Activated naive CD8-positive, alpha-beta T cell (primary cell): ENCODE measurements at regions not wholly inside any gene's neighbourhood (a gene's known extent, or its start where the extent isn't known, plus 50 kb on each side); places are given as distances from the start of the nearest gene placed in this dataset.

Experiments
- H3K27ac Mint-ChIP-seq: one replicate; pipeline ENCODE4 v1.8.0; 2021; ENCODE audit warnings: mixed read lengths
- H3K27me3 Mint-ChIP-seq: one replicate; pipeline ENCODE4 v1.8.0; 2021; ENCODE audit warnings: mixed read lengths
- H3K36me3 Mint-ChIP-seq: one replicate; pipeline ENCODE4 v1.8.0; 2021; ENCODE audit warnings: mixed read lengths
- H3K4me1 Mint-ChIP-seq: one replicate; pipeline ENCODE4 v1.8.0; 2021; ENCODE audit warnings: low read depth, mixed read lengths
- H3K4me3 Mint-ChIP-seq: one replicate; pipeline ENCODE4 v1.8.0; 2021; ENCODE audit warnings: mild to moderate bottlenecking, mixed read lengths
- H3K9me3 Mint-ChIP-seq: one replicate; pipeline ENCODE4 v1.8.0; 2021; ENCODE audit warnings: low read depth, mixed read lengths

DNA sequence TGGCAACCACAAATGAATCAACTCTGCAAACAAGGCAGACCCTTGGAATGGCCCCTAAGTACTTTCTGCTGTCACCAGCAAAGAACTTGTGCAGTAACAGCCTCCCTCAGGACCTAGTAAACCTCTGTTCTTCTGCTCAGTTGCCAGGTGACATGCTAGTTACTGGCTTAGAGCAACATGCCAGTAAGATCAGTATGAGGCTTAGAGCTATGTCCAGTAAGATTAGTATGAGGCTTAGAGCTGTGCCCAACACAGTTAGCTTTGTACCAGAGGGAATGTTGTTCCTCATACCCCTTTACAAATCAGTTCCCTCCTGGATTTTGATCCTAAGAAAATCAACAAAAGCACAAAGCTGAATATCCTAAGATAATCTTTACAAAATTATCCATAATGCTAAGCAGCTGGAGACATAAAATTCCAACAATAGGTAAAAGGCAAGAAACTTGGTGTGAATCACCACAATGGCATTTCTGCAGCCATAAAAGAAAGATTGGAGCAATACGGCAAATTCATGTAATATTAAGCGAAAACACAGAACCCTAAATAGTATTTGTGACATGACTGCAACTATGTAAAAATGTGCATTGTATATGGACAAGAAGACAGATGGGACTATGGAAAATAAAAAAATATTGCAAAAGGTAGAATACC is 107.3 kb upstream of the LPP start:
- no peak overlapping the region for H3K27ac Mint-ChIP-seq
- no peak overlapping the region for H3K4me3 Mint-ChIP-seq
- no peaks in the 10 kb centered on the region for H3K27me3 Mint-ChIP-seq
- H3K4me1 Mint-ChIP-seq: peaks cover 15% of the 10 kb centered on the region
- no peaks in the 10 kb centered on the region for H3K36me3 Mint-ChIP-seq
- no peaks in the 10 kb centered on the region for H3K9me3 Mint-ChIP-seq

- Mint-ChIP-seq H3K36me3 (no peaks in the 10 kb centered on the region), H3K9me3 (no peaks in the 10 kb centered on the region), H3K4me1 (peaks cover 15% of the 10 kb centered on the region), H3K27me3 (no peaks in the 10 kb centered on the region), H3K27ac (no peak overlapping the region), H3K4me3 (no peak overlapping the region)
These were observed 106.4 kb upstream of the LPP start for GRCh38 chr3:188047536-188047935.

DNA sequence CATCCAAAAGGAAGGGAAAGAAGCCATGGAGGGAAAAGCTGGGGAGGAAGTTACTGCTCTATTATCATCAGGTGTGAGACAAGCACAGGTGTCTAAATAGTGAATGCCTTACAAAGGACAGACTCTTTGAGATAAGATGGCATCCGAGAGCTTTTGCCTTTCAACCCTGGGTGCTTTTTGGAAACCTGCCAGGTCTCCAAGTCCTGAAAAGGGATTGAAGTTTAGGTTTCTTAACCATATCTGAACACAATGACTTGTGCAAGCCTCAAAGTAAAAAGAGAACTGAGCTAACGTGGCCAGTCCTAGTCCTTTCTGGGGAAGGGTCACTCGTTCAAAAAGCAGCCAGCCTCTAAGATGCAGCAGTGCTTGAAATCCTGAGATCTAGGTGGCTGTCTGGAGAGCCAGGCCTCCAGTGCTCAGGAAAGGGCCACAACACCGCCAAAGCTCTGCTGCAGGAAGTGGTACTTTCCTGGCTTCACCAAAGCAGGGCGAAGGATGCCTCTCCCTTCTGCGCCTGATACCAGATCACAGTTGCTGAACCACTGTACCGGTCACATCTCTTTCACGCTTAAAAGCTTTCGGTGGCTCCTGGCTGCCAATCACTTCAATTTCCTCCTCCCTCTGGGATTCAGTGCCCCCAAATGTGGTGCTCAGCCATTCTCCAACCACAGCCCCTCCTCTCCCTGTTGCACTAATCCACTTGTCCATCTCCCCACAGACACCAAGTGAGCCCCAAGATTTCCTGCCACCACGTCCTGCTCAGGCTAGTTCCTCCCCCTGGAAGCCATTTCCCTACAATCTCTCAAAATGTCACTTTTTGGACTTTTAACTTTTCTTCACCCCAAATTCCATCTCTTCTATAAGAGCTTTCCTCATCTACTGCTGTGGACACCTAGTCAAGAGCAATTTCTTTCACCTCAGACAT is 104.1 kb upstream of the LPP start:
- no peaks in the 10 kb centered on the region for H3K36me3 Mint-ChIP-seq
- peak overlapping the region; percentile 67 for H3K27ac Mint-ChIP-seq
- H3K4me1 Mint-ChIP-seq: peaks cover 19% of the 10 kb centered on the region
- H3K9me3 Mint-ChIP-seq: no peaks in the 10 kb centered on the region
- no peaks in the 10 kb centered on the region for H3K27me3 Mint-ChIP-seq
- peak overlapping the region; percentile 42 for H3K4me3 Mint-ChIP-seq

DNA sequence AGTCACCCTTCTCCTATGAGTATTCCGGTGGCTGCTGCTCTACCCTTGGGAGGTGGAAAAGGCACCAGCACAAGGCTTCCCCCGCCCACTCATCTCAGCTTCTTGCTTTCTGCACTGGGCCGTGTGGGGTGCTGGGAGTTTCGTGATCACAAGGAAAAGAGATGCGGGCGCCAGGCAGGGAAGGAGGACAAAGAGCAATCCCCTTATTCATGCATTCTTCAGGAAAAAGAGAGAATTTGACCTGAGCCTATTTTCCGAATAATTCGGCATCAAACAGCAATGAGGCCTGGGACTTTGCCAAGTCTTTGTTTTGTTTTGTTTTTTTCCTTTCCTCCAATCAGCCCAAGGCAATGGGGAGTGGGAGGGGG is 102.2 kb upstream of the LPP start:
- H3K4me3 Mint-ChIP-seq: no peak overlapping the region
- H3K27me3 Mint-ChIP-seq: no peaks in the 10 kb centered on the region
- no peaks in the 10 kb centered on the region for H3K36me3 Mint-ChIP-seq
- H3K27ac Mint-ChIP-seq: no peak overlapping the region
- H3K9me3 Mint-ChIP-seq: no peaks in the 10 kb centered on the region
- H3K4me1 Mint-ChIP-seq: peaks cover 19% of the 10 kb centered on the region

GRCh38 chr3:188052169-188053035 is 101.6 kb upstream of the LPP start:
- Mint-ChIP-seq H3K9me3 (no peaks in the 10 kb centered on the region), H3K4me3 (no peak overlapping the region), H3K27ac (no peak overlapping the region), H3K4me1 (peaks cover 19% of the 10 kb centered on the region), H3K36me3 (no peaks in the 10 kb centered on the region), H3K27me3 (no peaks in the 10 kb centered on the region)

GRCh38 chr3:188053036-188053340 is 101.0 kb upstream of the LPP start:
- Mint-ChIP-seq H3K4me1 (peaks cover 19% of the 10 kb centered on the region), H3K9me3 (no peaks in the 10 kb centered on the region), H3K4me3 (no peak overlapping the region), H3K36me3 (no peaks in the 10 kb centered on the region), H3K27ac (peak overlapping the region; percentile 42), H3K27me3 (no peaks in the 10 kb centered on the region)

DNA sequence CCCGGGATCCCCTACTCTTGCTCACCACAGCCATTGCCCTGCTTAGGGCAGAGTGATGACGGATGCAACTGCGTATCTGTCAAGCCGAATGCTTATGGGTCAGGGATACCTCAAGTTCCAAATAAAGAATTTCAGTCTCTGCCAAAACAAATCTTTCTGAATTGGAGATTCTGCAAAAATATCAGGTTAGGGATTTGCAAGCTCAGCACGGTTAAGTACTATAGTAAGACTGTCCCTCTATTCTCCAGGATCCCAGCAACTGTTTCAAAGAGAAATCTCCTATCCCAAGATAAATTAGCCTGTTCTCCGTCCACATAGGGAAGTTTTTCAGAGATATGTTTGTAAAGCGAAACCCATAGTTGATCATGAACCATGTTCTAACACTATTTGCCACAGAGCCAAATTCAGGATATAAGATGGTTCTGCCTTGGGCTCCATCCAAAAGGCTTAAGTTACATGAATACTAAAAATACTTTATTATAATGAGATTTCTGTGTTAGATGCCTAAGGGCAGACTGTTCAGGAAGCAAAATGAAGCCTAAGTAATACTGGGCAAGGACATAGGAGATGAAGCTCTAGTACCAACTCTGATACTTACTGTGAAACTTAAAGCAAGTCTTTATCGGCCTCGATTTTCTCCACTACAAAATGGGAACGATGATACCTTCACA is 100.1 kb upstream of the LPP start:
- Mint-ChIP-seq H3K4me1 (peaks cover 19% of the 10 kb centered on the region), H3K27me3 (no peaks in the 10 kb centered on the region), H3K9me3 (no peaks in the 10 kb centered on the region), H3K4me3 (no peak overlapping the region), H3K36me3 (no peaks in the 10 kb centered on the region), H3K27ac (no peak overlapping the region)

GRCh38 chr3:188054541-188054940 is 99.4 kb upstream of the LPP start:
- no peaks in the 10 kb centered on the region for H3K36me3 Mint-ChIP-seq
- H3K4me3 Mint-ChIP-seq: no peak overlapping the region
- no peak overlapping the region for H3K27ac Mint-ChIP-seq
- no peaks in the 10 kb centered on the region for H3K27me3 Mint-ChIP-seq
- no peaks in the 10 kb centered on the region for H3K9me3 Mint-ChIP-seq
- peaks cover 15% of the 10 kb centered on the region for H3K4me1 Mint-ChIP-seq

DNA sequence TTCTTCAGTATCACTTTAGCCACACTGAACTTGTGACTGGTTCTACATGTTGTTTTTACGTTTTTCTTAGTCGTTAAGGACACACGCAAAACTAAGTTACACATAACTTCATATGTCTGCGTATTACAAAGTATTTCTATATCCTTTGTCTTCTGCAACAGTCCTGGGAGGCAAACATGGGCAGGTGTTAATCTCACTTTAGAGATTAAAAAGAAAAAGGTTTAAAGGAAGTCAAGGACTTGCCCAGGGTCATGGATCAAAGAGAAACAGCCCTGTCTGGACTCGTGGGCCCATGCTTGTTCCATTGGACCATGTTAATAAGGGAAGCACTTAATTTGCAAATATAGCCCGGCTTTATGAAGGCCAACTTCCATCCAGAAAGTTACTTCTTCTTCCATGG is 98.6 kb upstream of the LPP start:
- Mint-ChIP-seq H3K27ac (no peak overlapping the region), H3K4me3 (no peak overlapping the region), H3K4me1 (peaks cover 11% of the 10 kb centered on the region), H3K36me3 (no peaks in the 10 kb centered on the region), H3K9me3 (no peaks in the 10 kb centered on the region), H3K27me3 (no peaks in the 10 kb centered on the region)

DNA sequence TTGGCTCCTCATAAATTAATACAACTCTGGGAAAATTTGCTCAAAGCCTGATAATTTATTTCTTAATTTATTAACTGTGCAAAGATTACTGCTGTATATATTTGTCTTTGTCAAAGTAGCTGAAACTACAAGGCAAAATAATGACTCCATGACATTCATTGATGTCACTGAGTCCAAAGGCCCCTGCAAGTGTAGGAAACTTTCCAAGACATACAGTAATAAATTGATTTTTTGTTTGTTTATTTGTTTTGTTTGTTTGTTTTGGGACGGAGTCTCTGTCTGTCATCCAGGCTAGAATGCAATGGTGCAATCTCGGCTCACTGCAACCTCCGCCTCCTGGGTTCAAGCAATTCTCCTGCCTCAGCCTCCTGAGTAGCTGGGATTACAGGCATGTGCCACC is 96.8 kb upstream of the LPP start:
- Mint-ChIP-seq H3K4me1 (peaks cover 25% of the 10 kb centered on the region), H3K4me3 (no peak overlapping the region), H3K36me3 (no peaks in the 10 kb centered on the region), H3K9me3 (no peaks in the 10 kb centered on the region), H3K27me3 (no peaks in the 10 kb centered on the region), H3K27ac (no peak overlapping the region)

DNA sequence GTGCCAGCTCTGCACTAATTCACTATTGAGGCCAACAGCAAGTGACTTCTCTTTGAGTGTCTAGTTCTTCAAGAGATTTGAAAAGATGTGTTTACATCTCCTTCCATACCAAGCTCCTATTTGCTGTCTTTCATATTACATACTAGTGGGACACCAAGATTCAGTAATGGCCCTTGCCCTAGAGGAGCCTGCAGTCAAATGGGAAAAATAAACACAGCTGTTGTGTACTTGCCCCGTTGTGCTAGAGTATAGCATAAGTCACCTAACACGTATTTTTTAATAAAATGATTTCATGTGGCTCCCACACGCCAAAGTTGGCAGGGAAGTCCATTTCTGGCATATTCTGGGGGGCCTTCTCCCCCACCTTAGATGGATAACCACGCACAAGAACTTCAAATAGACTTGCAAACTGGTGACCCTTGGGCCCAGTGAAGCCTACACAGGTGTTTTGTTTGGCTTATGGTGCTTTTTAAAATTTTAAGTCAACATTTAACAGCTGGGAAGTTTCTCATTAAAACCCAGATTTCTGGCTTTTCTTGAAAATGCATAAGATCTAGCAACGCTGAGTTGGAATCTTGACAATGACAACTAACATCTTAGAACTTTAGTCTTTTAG is 95.3 kb upstream of the LPP start:
- Mint-ChIP-seq H3K9me3 (no peaks in the 10 kb centered on the region), H3K36me3 (no peaks in the 10 kb centered on the region), H3K4me1 (peaks cover 26% of the 10 kb centered on the region), H3K4me3 (no peak overlapping the region), H3K27ac (no peak overlapping the region), H3K27me3 (no peaks in the 10 kb centered on the region)

- Mint-ChIP-seq H3K4me3 (no peak overlapping the region), H3K9me3 (no peaks in the 10 kb centered on the region), H3K27ac (no peak overlapping the region), H3K4me1 (peaks cover 29% of the 10 kb centered on the region), H3K36me3 (no peaks in the 10 kb centered on the region), H3K27me3 (no peaks in the 10 kb centered on the region)
These were observed 94.6 kb upstream of the LPP start for GRCh38 chr3:188059351-188059750.

GRCh38 chr3:188060264-188060835 is 93.6 kb upstream of the LPP start:
- H3K27ac Mint-ChIP-seq: peak overlapping the region; percentile 58

GRCh38 chr3:188060840-188061544 is 93.0 kb upstream of the LPP start:
- peaks cover 29% of the 10 kb centered on the region for H3K4me1 Mint-ChIP-seq
- peak overlapping the region; percentile 58 for H3K4me3 Mint-ChIP-seq
- peak overlapping the region; percentile 92 for H3K27ac Mint-ChIP-seq
- H3K27me3 Mint-ChIP-seq: no peaks in the 10 kb centered on the region
- H3K9me3 Mint-ChIP-seq: no peaks in the 10 kb centered on the region
- no peaks in the 10 kb centered on the region for H3K36me3 Mint-ChIP-seq

More at GRCh38 chr3:188060264-188060835, 93.6 kb upstream of the LPP start:
- H3K27me3 Mint-ChIP-seq: no peaks in the 10 kb centered on the region
- peaks cover 29% of the 10 kb centered on the region for H3K4me1 Mint-ChIP-seq
- H3K36me3 Mint-ChIP-seq: no peaks in the 10 kb centered on the region
- H3K4me3 Mint-ChIP-seq: no peak overlapping the region
- H3K9me3 Mint-ChIP-seq: no peaks in the 10 kb centered on the region
